Endothelial cell of umbilical vein (primary cell): ENCODE measurements at regions not wholly inside any gene's neighbourhood (a gene's known extent, or its start where the extent isn't known, plus 50 kb on each side); places are given as distances from the start of the nearest gene placed in this dataset.

Source experiments
- CTCF ChIP-seq, 2 donors: IDR thresholded peaks; 1 replicate in 1 of 2; 2 replicates in 1 of 2; pipeline ENCODE4 v1.5.1; 2011; ENCODE audit warnings: low read length in 2 of 2, mild to moderate bottlenecking in 2 of 2, moderate library complexity in 2 of 2, control low read depth in 1 of 2, inconsistent platforms in 1 of 2, low read depth in 1 of 2; ENCODE audit not compliant: insufficient read depth in 1 of 2; ENCODE audit errors: extremely low read depth in 1 of 2
- EZH2 ChIP-seq: IDR thresholded peaks from 2 replicates; pipeline ENCODE4 v1.6.1; 2012; ENCODE audit warnings: borderline replicate concordance, low read depth, mild to moderate bottlenecking, moderate library complexity, low read length, inconsistent platforms; ENCODE audit not compliant: severe bottlenecking
- GATA2 ChIP-seq: IDR thresholded peaks from 2 replicates; pipeline ENCODE4 v1.7.0; 2011; ENCODE audit warnings: low read depth, mild to moderate bottlenecking, moderate library complexity, mixed read lengths, low read length; ENCODE audit not compliant: insufficient read length, insufficient read depth
- JUN ChIP-seq: IDR thresholded peaks from 2 replicates; pipeline ENCODE4 v1.6.1; 2011; ENCODE audit warnings: borderline replicate concordance, low read depth; ENCODE audit not compliant: insufficient read length, insufficient read depth
- MAX ChIP-seq: IDR thresholded peaks from 2 replicates; pipeline ENCODE4 v1.6.1; 2011; ENCODE audit not compliant: insufficient read depth, insufficient read length
- POLR2A ChIP-seq: IDR thresholded peaks from 2 replicates; pipeline ENCODE4 v1.6.1; 2012; ENCODE audit warnings: low read depth, mild to moderate bottlenecking, control low read depth, low read length
- POLR2AphosphoS5 ChIP-seq: IDR thresholded peaks from 2 replicates; pipeline ENCODE4 v1.6.1; 2012; ENCODE audit warnings: low read depth, mild to moderate bottlenecking, control low read depth, low read length, moderate library complexity; ENCODE audit not compliant: insufficient read depth

GRCh38 chr6:48449002-48449401 lies 338.0 kb upstream of the PTCHD4 start:
- TF ChIP-seq CTCF (IDR thresholded peaks at IDR 0.05; ENCODE audit: extremely low read depth in 1 of 2, insufficient read depth in 1 of 2, low read depth in 1 of 2, low read length in 2 of 2) (peak in 1 of 2 donors; percentile 5), POLR2AphosphoS5 (no peak), JUN (no peak), POLR2A (no peak), GATA2 (no peak), MAX (no peak), EZH2 (no peak)
